Muscle layer of colon (tissue), 2 donors: ENCODE measurements at regions not wholly inside any gene's neighbourhood (a gene's known extent, or its start where the extent isn't known, plus 50 kb on each side); places are given as distances from the start of the nearest gene placed in this dataset.
"Not testable (repeated sequence)": the region's sequence is repeated elsewhere in the genome, so short reads cannot be mapped to it uniquely, and the experiment has no call there.

Experiments
- H3K27ac ChIP-seq: one replicate; pipeline ENCODE4 v1.7.0; 2013; ENCODE audit warnings: low read depth, mild to moderate bottlenecking, low read length, moderate library complexity
- H3K27me3 ChIP-seq, 2 donors: one replicate each; pipeline ENCODE4 v1.7.0; 2013; ENCODE audit warnings: low read length in 2 of 2, mild to moderate bottlenecking in 2 of 2; ENCODE audit not compliant: insufficient read depth in 2 of 2, control insufficient read depth in 1 of 2
- H3K36me3 ChIP-seq: one replicate; pipeline ENCODE4 v1.7.0; 2013; ENCODE audit warnings: mild to moderate bottlenecking, low read length; ENCODE audit not compliant: insufficient read depth
- H3K4me1 ChIP-seq: one replicate; pipeline ENCODE4 v1.7.0; 2013; ENCODE audit warnings: mild to moderate bottlenecking, low read length; ENCODE audit not compliant: insufficient read depth
- H3K4me3 ChIP-seq, 2 donors: one replicate each; pipeline ENCODE4 v1.7.0; 2013; ENCODE audit warnings: low read length in 2 of 2, low read depth in 1 of 2, mild to moderate bottlenecking in 1 of 2, moderate library complexity in 1 of 2
- H3K9ac ChIP-seq: one replicate; pipeline ENCODE4 v1.7.0; 2013; ENCODE audit warnings: low read length
- H3K9me3 ChIP-seq: one replicate; pipeline ENCODE4 v1.7.0; 2013; ENCODE audit warnings: mild to moderate bottlenecking, low read length
- donor health status: abdominal sarcoma.
- donor health status: Adenocarcinoma of cecum.

DNA sequence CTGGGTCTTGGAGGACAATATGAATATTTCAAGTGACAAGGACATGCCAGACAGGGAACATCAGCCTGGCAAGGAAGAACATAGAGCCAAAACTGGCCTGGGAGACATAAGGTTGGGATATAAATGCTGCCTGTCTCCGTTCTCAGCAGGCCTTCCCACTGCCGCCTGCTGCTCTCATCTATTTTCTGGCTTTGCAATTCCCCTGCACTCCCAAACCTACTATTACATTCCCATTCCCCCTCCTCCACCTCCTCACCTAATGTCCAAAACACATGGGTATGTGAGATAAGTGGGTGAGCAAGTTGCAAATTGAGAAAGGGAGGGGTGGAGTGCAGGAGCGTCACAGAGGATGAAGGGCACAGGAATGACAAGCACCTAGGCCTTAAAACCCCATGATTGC, 244.3 kb upstream of the CDH8 start:
- Histone ChIP-seq H3K36me3 (no peaks in the 10 kb centered on the region), H3K27ac (no peak overlapping the region), H3K9me3 (no peaks in the 10 kb centered on the region), H3K27me3 (no peaks in the 10 kb centered on the region), H3K9ac (no peak overlapping the region), H3K4me1 (no peaks in the 10 kb centered on the region), H3K4me3 (no peak overlapping the region)

GRCh38 chr16:62277942-62278341, 241.7 kb upstream of the CDH8 start:
- H3K27ac ChIP-seq: no peak overlapping the region
- H3K27me3 ChIP-seq: no peaks in the 10 kb centered on the region
- no peak overlapping the region for H3K4me3 ChIP-seq
- H3K4me1 ChIP-seq: no peaks in the 10 kb centered on the region
- no peak overlapping the region for H3K9ac ChIP-seq
- H3K9me3 ChIP-seq: no peaks in the 10 kb centered on the region
- no peaks in the 10 kb centered on the region for H3K36me3 ChIP-seq

DNA sequence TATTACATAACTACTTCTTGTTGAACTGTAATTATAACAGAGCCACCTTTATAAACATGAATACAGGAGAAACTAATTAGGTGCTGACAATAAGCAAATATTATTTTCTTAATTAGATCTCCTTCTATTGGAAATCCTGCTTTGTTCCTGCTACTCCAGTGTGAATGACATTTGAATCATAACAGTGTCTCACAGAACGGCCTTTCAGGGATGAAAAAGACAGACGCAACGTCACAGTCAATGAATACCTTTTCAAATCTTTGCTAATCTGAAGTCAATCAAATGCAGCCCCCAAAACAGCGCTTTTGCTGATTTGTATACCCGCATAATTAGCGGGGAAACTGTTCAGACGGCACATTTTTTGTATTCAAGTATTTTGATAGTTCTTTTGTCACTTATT, 240.4 kb upstream of the CDH8 start:
- no peaks in the 10 kb centered on the region for H3K36me3 ChIP-seq
- no peak overlapping the region for H3K9ac ChIP-seq

GRCh38 chr16:62272035-62272434, 235.8 kb upstream of the CDH8 start:
- H3K4me1 ChIP-seq: no peaks in the 10 kb centered on the region
- no peaks in the 10 kb centered on the region for H3K36me3 ChIP-seq
- no peak overlapping the region for H3K27ac ChIP-seq
- no peak overlapping the region for H3K4me3 ChIP-seq
- no peaks in the 10 kb centered on the region for H3K9me3 ChIP-seq
- no peaks in the 10 kb centered on the region for H3K27me3 ChIP-seq
- H3K9ac ChIP-seq: no peak overlapping the region

More for the DNA sequence above, 240.4 kb upstream of the CDH8 start:
- no peak overlapping the region for H3K27ac ChIP-seq
- no peaks in the 10 kb centered on the region for H3K27me3 ChIP-seq
- no peak overlapping the region for H3K4me3 ChIP-seq
- H3K9me3 ChIP-seq: no peaks in the 10 kb centered on the region
- H3K4me1 ChIP-seq: no peaks in the 10 kb centered on the region

DNA sequence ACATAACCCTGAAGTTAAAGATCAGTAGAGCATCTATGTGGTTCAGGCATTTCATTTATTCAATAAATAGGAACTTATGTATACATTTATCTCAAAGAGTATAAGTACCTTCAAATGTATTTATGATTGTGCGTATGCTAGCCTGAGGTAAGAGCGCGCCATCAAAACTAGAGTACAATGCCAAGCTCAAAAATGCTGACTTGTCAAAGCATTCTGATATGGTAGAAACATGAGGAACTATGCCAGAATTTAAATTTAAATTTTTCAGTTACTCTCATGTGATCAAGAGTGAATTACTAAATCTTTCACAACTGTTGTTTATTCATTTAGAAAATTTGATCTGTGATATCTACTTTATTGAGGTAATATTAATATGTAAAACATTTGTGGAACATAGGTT, 225.5 kb upstream of the CDH8 start:
- Histone ChIP-seq H3K27me3 (no peaks in the 10 kb centered on the region), H3K9me3 (no peaks in the 10 kb centered on the region), H3K27ac (no peak overlapping the region), H3K9ac (no peak overlapping the region), H3K36me3 (no peaks in the 10 kb centered on the region), H3K4me1 (no peaks in the 10 kb centered on the region), H3K4me3 (no peak overlapping the region)

- not testable (repeated sequence) for H3K4me1 ChIP-seq, H3K27me3 ChIP-seq, H3K27ac ChIP-seq, H3K4me3 ChIP-seq, H3K9ac ChIP-seq, H3K9me3 ChIP-seq, H3K36me3 ChIP-seq
These were observed 222.7 kb upstream of the CDH8 start for GRCh38 chr16:62258931-62259435.

GRCh38 chr16:62256406-62256805, 220.2 kb upstream of the CDH8 start:
- Histone ChIP-seq H3K4me1 (no peaks in the 10 kb centered on the region), H3K9ac (no peak overlapping the region), H3K36me3 (no peaks in the 10 kb centered on the region), H3K27ac (no peak overlapping the region), H3K27me3 (no peaks in the 10 kb centered on the region), H3K9me3 (no peaks in the 10 kb centered on the region), H3K4me3 (no peak overlapping the region)

GRCh38 chr16:62254847-62255246, 218.6 kb upstream of the CDH8 start:
- no peaks in the 10 kb centered on the region for H3K27me3 ChIP-seq
- no peaks in the 10 kb centered on the region for H3K4me1 ChIP-seq
- no peaks in the 10 kb centered on the region for H3K9me3 ChIP-seq
- H3K4me3 ChIP-seq: no peak overlapping the region
- no peak overlapping the region for H3K27ac ChIP-seq
- H3K9ac ChIP-seq: no peak overlapping the region
- H3K36me3 ChIP-seq: no peaks in the 10 kb centered on the region

- H3K4me1 ChIP-seq: no peaks in the 10 kb centered on the region
- no peak overlapping the region for H3K27ac ChIP-seq
- H3K9me3 ChIP-seq: no peaks in the 10 kb centered on the region
- H3K36me3 ChIP-seq: no peaks in the 10 kb centered on the region
- no peak overlapping the region for H3K9ac ChIP-seq
- no peak overlapping the region for H3K4me3 ChIP-seq
- no peaks in the 10 kb centered on the region for H3K27me3 ChIP-seq
These were observed 218.1 kb upstream of the CDH8 start for GRCh38 chr16:62254372-62254771.

DNA sequence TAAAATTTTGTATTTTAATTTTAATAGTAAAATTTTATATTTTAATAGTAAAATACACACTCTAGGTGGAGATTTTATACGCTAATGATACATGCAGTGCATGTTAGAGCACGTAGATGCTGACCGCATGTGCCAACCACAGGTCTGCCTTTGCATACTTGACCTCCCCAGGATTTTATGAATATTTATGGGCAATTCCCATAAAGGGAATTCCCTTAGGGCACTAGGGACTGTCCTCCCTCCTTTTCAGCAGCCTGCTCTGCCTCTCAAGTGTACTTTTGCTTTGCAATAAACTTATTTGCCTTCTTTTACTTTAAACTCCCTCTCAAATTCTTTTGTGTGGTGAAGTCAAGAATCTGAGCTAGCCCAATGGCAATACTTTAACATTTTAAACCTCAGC, 217.7 kb upstream of the CDH8 start:
- H3K4me3 ChIP-seq: no peak overlapping the region
- no peak overlapping the region for H3K27ac ChIP-seq
- no peaks in the 10 kb centered on the region for H3K36me3 ChIP-seq
- H3K9ac ChIP-seq: no peak overlapping the region
- H3K27me3 ChIP-seq: no peaks in the 10 kb centered on the region
- no peaks in the 10 kb centered on the region for H3K4me1 ChIP-seq
- H3K9me3 ChIP-seq: no peaks in the 10 kb centered on the region

DNA sequence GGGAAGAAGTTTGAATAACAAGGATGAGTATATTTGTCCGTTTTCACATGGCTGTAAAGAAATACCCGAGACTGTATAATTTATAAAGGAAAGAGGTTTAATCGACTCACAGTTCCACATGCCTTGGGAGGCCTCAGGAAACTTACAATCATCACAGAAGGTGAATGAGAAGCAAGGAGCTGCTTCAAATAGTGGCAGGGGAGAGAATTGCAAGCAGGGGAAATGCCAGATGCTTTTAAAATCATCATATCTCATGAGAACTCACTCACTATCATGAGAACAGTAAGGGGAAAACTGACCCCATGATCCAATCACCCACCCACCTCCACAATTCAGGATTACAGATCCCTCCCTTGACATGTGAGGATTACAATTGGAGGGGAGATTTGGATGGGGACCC, 212.8 kb upstream of the CDH8 start:
- no peaks in the 10 kb centered on the region for H3K27me3 ChIP-seq
- H3K4me3 ChIP-seq: no peak overlapping the region
- H3K27ac ChIP-seq: no peak overlapping the region
- H3K9ac ChIP-seq: no peak overlapping the region
- no peaks in the 10 kb centered on the region for H3K36me3 ChIP-seq
- no peaks in the 10 kb centered on the region for H3K9me3 ChIP-seq
- no peaks in the 10 kb centered on the region for H3K4me1 ChIP-seq

DNA sequence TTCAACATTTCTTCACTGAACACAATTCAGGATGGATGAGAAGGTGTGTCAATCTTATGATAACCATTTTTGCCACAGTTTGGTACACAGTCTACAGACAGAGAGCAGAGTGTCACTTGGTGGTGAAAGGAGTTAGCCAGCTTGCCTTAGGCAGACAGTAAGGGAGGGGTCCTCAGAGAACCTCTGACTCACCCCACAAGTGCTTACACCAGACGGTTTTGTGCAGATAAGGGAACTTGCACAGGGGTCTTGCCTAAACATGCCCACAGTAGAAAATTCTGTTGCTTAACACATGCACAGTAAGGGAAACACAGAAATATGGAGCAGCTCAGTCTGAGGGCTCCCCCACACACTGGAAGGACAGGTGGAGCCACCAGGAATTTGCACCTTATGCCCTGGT, 204.5 kb upstream of the CDH8 start:
- Histone ChIP-seq H3K27me3 (no peaks in the 10 kb centered on the region), H3K4me3 (no peak overlapping the region), H3K27ac (no peak overlapping the region), H3K9ac (no peak overlapping the region), H3K9me3 (no peaks in the 10 kb centered on the region), H3K36me3 (no peaks in the 10 kb centered on the region), H3K4me1 (no peaks in the 10 kb centered on the region)
